Right cardiac atrium (tissue), 5 donors: ENCODE measurements at regions not wholly inside any gene's neighbourhood (a gene's known extent, or its start where the extent isn't known, plus 50 kb on each side); places are given as distances from the start of the nearest gene placed in this dataset.

Source experiments
- ATAC-seq, 2 donors: fragments of 200-7000 bp; cut with Tn5 transposase; one replicate each; pipeline versions ENCODE4 v1.8.0 to v1.9.1; 2020; ENCODE audit warnings: moderate library complexity in 2 of 2, mild to moderate bottlenecking in 1 of 2
- DNase-seq, 3 donors: peaks; one replicate each; pipeline ENCODE4 v3.0.0-alpha.2; 2020
- H3K27ac ChIP-seq: one replicate; pipeline ENCODE4 v1.5.1; 2013; ENCODE audit warnings: mild to moderate bottlenecking, low read length, control low read depth, moderate library complexity
- H3K27me3 ChIP-seq: one replicate; pipeline ENCODE4 v1.6.1; 2013; ENCODE audit not compliant: control insufficient read depth, insufficient read depth
- H3K4me1 ChIP-seq: one replicate; pipeline ENCODE4 v1.6.1; 2013; ENCODE audit warnings: low read length; ENCODE audit not compliant: control insufficient read depth, insufficient read depth
- H3K4me3 ChIP-seq: one replicate; pipeline ENCODE4 v1.5.1; 2013; ENCODE audit warnings: low read length, control low read depth
- H3K9me3 ChIP-seq: one replicate; pipeline ENCODE4 v1.6.1; 2013; ENCODE audit warnings: low read length; ENCODE audit not compliant: control insufficient read depth
- WGBS: extraction: QIAGEN DNeasy Blood & Tissue Kit; methylation state at CpG from one replicate; pipeline ENCODE4 v1.1.7; 2013; 5-methylcytosine and 5-hydroxymethylcytosine counted together
- intact Hi-C, 4 donors: fragments of 100-400 bp; cut with DNase I; formaldehyde crosslinking; loops; one replicate each; pipeline versions ENCODE4 v1.11.0 to v1.14.0; 2022 to 2023
- donor health status: healthy with polysubstance abuse.
- donor health status: DM: no; HTN: yes; CAD: no.
- donor health status: DM: no; HTN: no; CAD: no.
- donor health status: DM: no; HTN: yes; CAD: no; lungs with severe emphysema.
- donor health status: DM: yes; HTN: yes; CAD: no.

- no peak overlapping the region for H3K4me3 ChIP-seq
- no peaks in the 10 kb centered on the region for H3K9me3 ChIP-seq
- H3K27me3 ChIP-seq: no peaks in the 10 kb centered on the region
- ATAC-seq (no peak), DNase-seq (no peak)
- WGBS: 29% methylated on average over 2 of the region's 2 CpGs
- intact Hi-C loops: no loop called here
- no peaks in the 10 kb centered on the region for H3K4me1 ChIP-seq
- no peak overlapping the region for H3K27ac ChIP-seq
Measured at GRCh38 chr10:64086083-64086767, 565.0 kb downstream of the REEP3 start.

GRCh38 chr10:64089648-64090047 lies 568.4 kb downstream of the REEP3 start:
- 39% methylated on average over 2 of the region's 2 CpGs for WGBS
- ATAC-seq (no peak), DNase-seq (no peak)
- Histone ChIP-seq H3K27ac (no peak overlapping the region), H3K27me3 (no peaks in the 10 kb centered on the region), H3K9me3 (no peaks in the 10 kb centered on the region), H3K4me1 (no peaks in the 10 kb centered on the region), H3K4me3 (no peak overlapping the region)
- intact Hi-C loops: no loop called here

DNA sequence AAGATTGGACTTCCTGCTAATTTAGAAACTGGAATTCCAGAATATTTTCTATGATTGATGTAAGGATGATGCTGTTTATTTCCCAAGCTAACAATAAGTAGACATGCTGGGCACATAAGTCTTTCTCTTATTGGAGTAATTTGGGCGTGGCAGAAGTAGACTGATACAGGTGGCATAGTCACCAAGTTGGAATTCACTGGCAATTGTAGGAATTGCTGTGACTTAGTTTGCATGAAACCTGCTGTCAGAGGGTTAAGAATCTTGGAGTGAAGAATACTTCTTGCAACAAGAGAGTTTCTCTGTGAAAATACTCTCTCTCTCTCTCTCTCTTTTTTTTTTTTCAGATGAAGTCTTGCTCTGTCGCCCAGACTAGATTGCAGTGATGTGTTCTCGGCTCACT lies 569.7 kb downstream of the REEP3 start:
- H3K27me3 ChIP-seq: no peaks in the 10 kb centered on the region
- no peaks in the 10 kb centered on the region for H3K4me1 ChIP-seq
- no peak overlapping the region for H3K27ac ChIP-seq
- ATAC-seq (no peak), DNase-seq (no peak)
- no peak overlapping the region for H3K4me3 ChIP-seq
- intact Hi-C loops: no loop called here
- WGBS: 74% methylated on average over 3 of the region's 3 CpGs
- no peaks in the 10 kb centered on the region for H3K9me3 ChIP-seq

- Histone ChIP-seq H3K4me1 (no peaks in the 10 kb centered on the region), H3K27me3 (no peaks in the 10 kb centered on the region), H3K9me3 (no peaks in the 10 kb centered on the region), H3K27ac (no peak overlapping the region), H3K4me3 (no peak overlapping the region)
- ATAC-seq (no peak), DNase-seq (no peak)
- WGBS: 39% methylated on average over 4 of the region's 4 CpGs
- intact Hi-C loops: no loop called here
Measured at GRCh38 chr10:64091897-64092296, 570.7 kb downstream of the REEP3 start.

DNA sequence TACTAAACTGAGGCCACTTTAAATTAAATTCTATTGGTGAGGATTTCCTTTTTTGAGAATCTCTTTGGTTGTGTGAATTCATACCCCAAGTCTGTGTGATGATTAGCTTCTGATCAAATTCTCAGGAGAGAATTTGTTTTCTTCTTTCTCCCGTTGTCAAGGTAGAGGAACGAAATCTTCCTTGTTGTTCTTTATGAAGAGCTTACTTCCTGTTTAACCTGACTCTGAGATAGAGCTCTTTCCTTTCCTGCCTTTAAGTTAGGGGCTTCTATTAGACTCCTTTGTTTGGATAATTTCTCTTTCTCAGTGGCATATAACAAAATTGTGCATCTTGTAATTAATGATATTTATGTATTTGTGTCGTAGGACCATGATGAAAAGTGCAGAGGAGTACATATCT lies 572.1 kb downstream of the REEP3 start:
- ATAC-seq: no peak
- Histone ChIP-seq H3K27ac (no peak overlapping the region), H3K9me3 (no peaks in the 10 kb centered on the region), H3K27me3 (no peaks in the 10 kb centered on the region), H3K4me1 (no peaks in the 10 kb centered on the region), H3K4me3 (no peak overlapping the region)
- intact Hi-C loops: no loop called here
- WGBS: 70% methylated on average over 3 of the region's 3 CpGs
- DNase-seq: no peak

- DNase-seq (no peak), ATAC-seq (no peak)
- Histone ChIP-seq H3K27ac (no peak overlapping the region), H3K9me3 (no peaks in the 10 kb centered on the region), H3K4me3 (no peak overlapping the region), H3K4me1 (no peaks in the 10 kb centered on the region), H3K27me3 (no peaks in the 10 kb centered on the region)
- intact Hi-C loops: no loop called here
- WGBS: 88% methylated on average over 3 of the region's 3 CpGs
Measured at GRCh38 chr10:64093946-64094535, 572.8 kb downstream of the REEP3 start.

GRCh38 chr10:64096941-64097340 lies 575.7 kb downstream of the REEP3 start:
- Histone ChIP-seq H3K27ac (no peak overlapping the region), H3K27me3 (no peaks in the 10 kb centered on the region), H3K9me3 (no peaks in the 10 kb centered on the region), H3K4me3 (no peak overlapping the region), H3K4me1 (no peaks in the 10 kb centered on the region)
- 88% methylated on average over 4 of the region's 4 CpGs for WGBS
- intact Hi-C loops: no loop called here
- DNase-seq: no peak
- ATAC-seq: no peak

- Histone ChIP-seq H3K27ac (no peak overlapping the region), H3K9me3 (no peaks in the 10 kb centered on the region), H3K4me3 (no peak overlapping the region), H3K4me1 (no peaks in the 10 kb centered on the region), H3K27me3 (no peaks in the 10 kb centered on the region)
- WGBS: 75% methylated on average over 9 of the region's 9 CpGs
- no peak for ATAC-seq
- no peak for DNase-seq
- intact Hi-C loops: no loop called here
Measured at GRCh38 chr10:64097391-64098122, 576.4 kb downstream of the REEP3 start.

DNA sequence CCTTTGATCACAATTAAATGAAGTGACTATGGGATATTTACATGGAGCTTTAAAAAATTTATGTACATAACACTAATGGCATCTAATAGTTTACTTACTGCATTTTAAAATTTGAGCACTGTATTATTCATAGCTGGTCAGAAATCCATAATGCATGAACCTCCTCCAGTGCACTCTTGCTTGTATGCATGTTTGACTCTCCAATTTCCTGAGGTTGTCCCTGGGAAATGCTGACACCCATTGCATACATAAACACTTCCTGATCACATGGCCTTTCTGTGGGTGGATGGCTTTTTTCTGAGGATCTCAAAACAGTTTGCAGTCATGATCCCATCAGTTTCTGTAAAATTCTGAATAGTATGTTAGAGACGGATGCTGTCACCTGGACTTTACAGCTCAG lies 577.8 kb downstream of the REEP3 start:
- H3K4me3 ChIP-seq: no peak overlapping the region
- intact Hi-C loops: no loop called here
- WGBS: 91% methylated on average over 1 of the region's 1 CpG
- no peak for ATAC-seq
- no peaks in the 10 kb centered on the region for H3K9me3 ChIP-seq
- DNase-seq: no peak
- no peak overlapping the region for H3K27ac ChIP-seq
- H3K4me1 ChIP-seq: no peaks in the 10 kb centered on the region
- H3K27me3 ChIP-seq: no peaks in the 10 kb centered on the region

DNA sequence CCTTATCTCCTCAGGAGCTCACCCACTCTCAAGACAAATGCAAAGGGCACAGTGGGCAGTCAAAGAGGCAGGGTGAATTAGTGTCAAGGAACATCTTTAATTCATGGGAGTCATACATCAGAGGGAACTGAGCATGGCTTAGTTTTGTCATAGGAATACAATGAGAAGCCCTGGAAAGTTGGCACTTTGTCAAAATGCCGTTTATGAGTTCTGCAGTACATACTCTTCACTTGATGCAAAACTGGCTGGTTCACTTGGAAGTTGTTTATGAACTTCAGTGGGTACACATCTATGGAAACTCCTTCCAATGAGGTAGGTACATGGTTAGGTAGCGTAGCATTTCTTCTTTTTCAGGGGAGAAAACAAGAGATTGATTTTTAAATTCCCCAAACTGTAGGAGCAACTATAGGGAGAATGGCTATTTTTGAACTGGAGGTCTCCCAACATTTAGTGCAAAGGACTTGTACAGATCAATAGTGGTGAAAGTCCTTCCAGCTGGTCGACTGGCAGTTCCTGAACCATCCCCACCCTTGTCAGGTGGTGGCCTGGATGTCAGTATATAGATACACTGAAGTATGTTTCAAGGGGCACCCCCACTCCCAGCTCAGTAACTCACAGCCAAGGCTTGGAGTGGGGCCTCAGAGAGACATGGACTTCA lies 580.5 kb downstream of the REEP3 start:
- no peaks in the 10 kb centered on the region for H3K27me3 ChIP-seq
- intact Hi-C loops: no loop called here
- DNase-seq (no peak), ATAC-seq (no peak)
- H3K4me3 ChIP-seq: no peak overlapping the region
- no peak overlapping the region for H3K27ac ChIP-seq
- H3K9me3 ChIP-seq: no peaks in the 10 kb centered on the region
- WGBS: 55% methylated on average over 3 of the region's 3 CpGs
- no peaks in the 10 kb centered on the region for H3K4me1 ChIP-seq

- Histone ChIP-seq H3K27me3 (no peaks in the 10 kb centered on the region), H3K27ac (no peak overlapping the region), H3K9me3 (no peaks in the 10 kb centered on the region), H3K4me3 (no peak overlapping the region), H3K4me1 (no peaks in the 10 kb centered on the region)
- 94% methylated on average over 1 of the region's 1 CpG for WGBS
- ATAC-seq (no peak), DNase-seq (no peak)
- intact Hi-C loops: no loop called here
Measured at GRCh38 chr10:64102264-64102633, 581.0 kb downstream of the REEP3 start.
